SJSA1 (cell line): ENCODE measurements at regions not wholly inside any gene's neighbourhood (a gene's known extent, or its start where the extent isn't known, plus 50 kb on each side); places are given as distances from the start of the nearest gene placed in this dataset.

Source experiments
- DNase-seq, 2 experiments: peaks; one replicate each; pipeline ENCODE4 v3.0.0-alpha.2; 2015 to 2020; ENCODE audit warnings: low spot score in 2 of 2, low read depth in 1 of 2
- H3K27ac ChIP-seq: fragments of 250-450 bp; sonication (Bioruptor Pico); 2 replicates; pipeline ENCODE4 v1.5.1; 2020; ENCODE audit warnings: mild to moderate bottlenecking, moderate library complexity
- H3K27me3 ChIP-seq: fragments of 250-450 bp; sonication (Bioruptor Pico); replicated peaks from 2 replicates; pipeline ENCODE4 v1.5.1; 2020; ENCODE audit warnings: mild to moderate bottlenecking, moderate library complexity
- H3K36me3 ChIP-seq: fragments of 250-450 bp; sonication (Bioruptor Pico); 2 replicates; pipeline ENCODE4 v1.5.1; 2020; ENCODE audit warnings: mild to moderate bottlenecking
- H3K4me1 ChIP-seq: fragments of 250-450 bp; sonication (Bioruptor Pico); replicated peaks from 2 replicates; pipeline ENCODE4 v1.6.1; 2021; ENCODE audit warnings: mild to moderate bottlenecking
- H3K4me3 ChIP-seq: fragments of 250-450 bp; sonication (Bioruptor Pico); 2 replicates; pipeline ENCODE4 v1.5.1; 2020; ENCODE audit warnings: mild to moderate bottlenecking
- H3K9me3 ChIP-seq: fragments of 250-450 bp; sonication (Bioruptor Pico); replicated peaks from 2 replicates; pipeline ENCODE4 v1.5.1; 2020; ENCODE audit warnings: mild to moderate bottlenecking

GRCh38 chr5:138649316-138649720 is 74.1 kb upstream of the HSPA9 start:
- Histone ChIP-seq H3K4me1 (peaks cover 9% of the 10 kb centered on the region), H3K27ac (no peak overlapping the region), H3K36me3 (no peaks in the 10 kb centered on the region), H3K9me3 (no peaks in the 10 kb centered on the region), H3K27me3 (no peaks in the 10 kb centered on the region), H3K4me3 (no peak overlapping the region)
- DNase-seq, result no peak

- no peak for DNase-seq
- Histone ChIP-seq H3K27me3 (no peaks in the 10 kb centered on the region), H3K4me1 (peaks cover 6% of the 10 kb centered on the region; the same call in 1 of the 2 replicates), H3K36me3 (no peaks in the 10 kb centered on the region), H3K9me3 (no peaks in the 10 kb centered on the region), H3K27ac (no peak overlapping the region), H3K4me3 (no peak overlapping the region)
Measured at GRCh38 chr5:138648841-138649240, 73.6 kb upstream of the HSPA9 start.

- Histone ChIP-seq H3K9me3 (no peaks in the 10 kb centered on the region), H3K36me3 (no peaks in the 10 kb centered on the region), H3K27ac (no peak overlapping the region), H3K4me3 (no peak overlapping the region), H3K27me3 (no peaks in the 10 kb centered on the region), H3K4me1 (peaks cover 6% of the 10 kb centered on the region; the same call in 1 of the 2 replicates)
- DNase-seq, result no peak
Measured at GRCh38 chr5:138647794-138648410, 72.7 kb upstream of the HSPA9 start.

- H3K4me3 ChIP-seq, result no peak overlapping the region
- no peak for DNase-seq
Measured at GRCh38 chr5:138647261-138647788, 72.1 kb upstream of the HSPA9 start.

GRCh38 chr5:138646671-138647070 is 71.5 kb upstream of the HSPA9 start:
- H3K4me1 ChIP-seq, result peaks cover 6% of the 10 kb centered on the region; the same call in 1 of the 2 replicates

More at GRCh38 chr5:138647261-138647788, 72.1 kb upstream of the HSPA9 start:
- H3K27ac ChIP-seq, result no peak overlapping the region
- peaks cover 6% of the 10 kb centered on the region; the same call in 1 of the 2 replicates for H3K4me1 ChIP-seq
- no peaks in the 10 kb centered on the region for H3K9me3 ChIP-seq
- no peaks in the 10 kb centered on the region for H3K27me3 ChIP-seq
- H3K36me3 ChIP-seq, result no peaks in the 10 kb centered on the region

GRCh38 chr5:138645778-138646575 is 70.8 kb upstream of the HSPA9 start:
- H3K27ac ChIP-seq, result no peak overlapping the region
- no peak overlapping the region for H3K4me3 ChIP-seq
- no peaks in the 10 kb centered on the region for H3K36me3 ChIP-seq
- no peaks in the 10 kb centered on the region for H3K9me3 ChIP-seq
- no peak for DNase-seq
- H3K4me1 ChIP-seq, result peaks cover 6% of the 10 kb centered on the region; the same call in 1 of the 2 replicates
- H3K27me3 ChIP-seq, result no peaks in the 10 kb centered on the region

More at GRCh38 chr5:138646671-138647070, 71.5 kb upstream of the HSPA9 start:
- Histone ChIP-seq H3K36me3 (no peaks in the 10 kb centered on the region), H3K4me3 (no peak overlapping the region), H3K27ac (no peak overlapping the region), H3K27me3 (no peaks in the 10 kb centered on the region), H3K9me3 (no peaks in the 10 kb centered on the region)
- DNase-seq, result no peak

- no peak overlapping the region for H3K27ac ChIP-seq
- H3K9me3 ChIP-seq, result no peaks in the 10 kb centered on the region
- DNase-seq, result no peak
- H3K4me1 ChIP-seq, result peaks cover 6% of the 10 kb centered on the region; the same call in 1 of the 2 replicates
- no peaks in the 10 kb centered on the region for H3K36me3 ChIP-seq
- H3K4me3 ChIP-seq, result no peak overlapping the region
- H3K27me3 ChIP-seq, result no peaks in the 10 kb centered on the region
Measured at GRCh38 chr5:138643040-138643791, 68.0 kb upstream of the HSPA9 start.

- DNase-seq, result peak; percentile 76 to 87
- Histone ChIP-seq H3K4me1 (no peaks in the 10 kb centered on the region; the same call in 1 of the 2 replicates), H3K36me3 (no peaks in the 10 kb centered on the region), H3K27me3 (no peaks in the 10 kb centered on the region), H3K27ac (no peak overlapping the region), H3K9me3 (no peaks in the 10 kb centered on the region), H3K4me3 (no peak overlapping the region)
Measured at GRCh38 chr5:138641547-138642298, 66.5 kb upstream of the HSPA9 start.

- no peaks in the 10 kb centered on the region for H3K27me3 ChIP-seq
- DNase-seq, result no peak
- no peaks in the 10 kb centered on the region; the same call in 1 of the 2 replicates for H3K4me1 ChIP-seq
- H3K27ac ChIP-seq, result no peak overlapping the region
- no peaks in the 10 kb centered on the region for H3K9me3 ChIP-seq
- no peaks in the 10 kb centered on the region for H3K36me3 ChIP-seq
- no peak overlapping the region for H3K4me3 ChIP-seq
Measured at GRCh38 chr5:138640646-138641254, 65.5 kb upstream of the HSPA9 start.

- Histone ChIP-seq H3K27ac (no peak overlapping the region), H3K4me3 (no peak overlapping the region), H3K36me3 (no peaks in the 10 kb centered on the region), H3K27me3 (no peaks in the 10 kb centered on the region), H3K9me3 (no peaks in the 10 kb centered on the region), H3K4me1 (no peaks in the 10 kb centered on the region; the same call in 1 of the 2 replicates)
- no peak for DNase-seq
Measured at GRCh38 chr5:138640138-138640537, 64.9 kb upstream of the HSPA9 start.

- H3K27ac ChIP-seq, result no peak overlapping the region
- no peaks in the 10 kb centered on the region; the same call in 1 of the 2 replicates for H3K4me1 ChIP-seq
- no peak for DNase-seq
- H3K9me3 ChIP-seq, result no peaks in the 10 kb centered on the region
- no peaks in the 10 kb centered on the region for H3K36me3 ChIP-seq
- no peak overlapping the region for H3K4me3 ChIP-seq
- H3K27me3 ChIP-seq, result no peaks in the 10 kb centered on the region
Measured at GRCh38 chr5:138639326-138639725, 64.1 kb upstream of the HSPA9 start.

- Histone ChIP-seq H3K27ac (no peak overlapping the region), H3K4me1 (no peaks in the 10 kb centered on the region; the same call in 1 of the 2 replicates), H3K36me3 (no peaks in the 10 kb centered on the region), H3K27me3 (no peaks in the 10 kb centered on the region), H3K4me3 (no peak overlapping the region), H3K9me3 (no peaks in the 10 kb centered on the region)
- DNase-seq, result no peak
Measured at GRCh38 chr5:138637256-138637655, 62.1 kb upstream of the HSPA9 start.
